Dendritic cell treated with granulocyte-macrophage colony-stimulating factor and Interleukin-4, amounts not matched to agents 40 ng/mL and 50 ng/mL, for 4 days (primary cell): ENCODE measurements at regions not wholly inside any gene's neighbourhood (a gene's known extent, or its start where the extent isn't known, plus 50 kb on each side); places are given as distances from the start of the nearest gene placed in this dataset.
"Not testable (repeated sequence)": the region's sequence is repeated elsewhere in the genome, so short reads cannot be mapped to it uniquely, and the experiment has no call there.

Experiments used
- H3K27ac Mint-ChIP-seq: one replicate; pipeline ENCODE4 v1.8.0; 2022; ENCODE audit warnings: mild to moderate bottlenecking, mixed read lengths
- H3K27me3 Mint-ChIP-seq: one replicate; pipeline ENCODE4 v1.8.0; 2022; ENCODE audit warnings: mild to moderate bottlenecking, mixed read lengths
- H3K36me3 Mint-ChIP-seq: one replicate; pipeline ENCODE4 v1.8.0; 2022; ENCODE audit warnings: low read depth, mixed read lengths
- H3K4me1 Mint-ChIP-seq: one replicate; pipeline ENCODE4 v1.8.0; 2022; ENCODE audit warnings: low read depth, mixed read lengths
- H3K4me3 Mint-ChIP-seq: one replicate; pipeline ENCODE4 v1.8.0; 2022; ENCODE audit warnings: mild to moderate bottlenecking, moderate library complexity, mixed read lengths
- H3K9me3 Mint-ChIP-seq: one replicate; pipeline ENCODE4 v1.8.0; 2022; ENCODE audit warnings: mixed read lengths
- intact Hi-C: fragments of 100-400 bp; cut with micrococcal nuclease; formaldehyde crosslinking; loops from one replicate; pipeline ENCODE4 v1.15.0; 2022

DNA sequence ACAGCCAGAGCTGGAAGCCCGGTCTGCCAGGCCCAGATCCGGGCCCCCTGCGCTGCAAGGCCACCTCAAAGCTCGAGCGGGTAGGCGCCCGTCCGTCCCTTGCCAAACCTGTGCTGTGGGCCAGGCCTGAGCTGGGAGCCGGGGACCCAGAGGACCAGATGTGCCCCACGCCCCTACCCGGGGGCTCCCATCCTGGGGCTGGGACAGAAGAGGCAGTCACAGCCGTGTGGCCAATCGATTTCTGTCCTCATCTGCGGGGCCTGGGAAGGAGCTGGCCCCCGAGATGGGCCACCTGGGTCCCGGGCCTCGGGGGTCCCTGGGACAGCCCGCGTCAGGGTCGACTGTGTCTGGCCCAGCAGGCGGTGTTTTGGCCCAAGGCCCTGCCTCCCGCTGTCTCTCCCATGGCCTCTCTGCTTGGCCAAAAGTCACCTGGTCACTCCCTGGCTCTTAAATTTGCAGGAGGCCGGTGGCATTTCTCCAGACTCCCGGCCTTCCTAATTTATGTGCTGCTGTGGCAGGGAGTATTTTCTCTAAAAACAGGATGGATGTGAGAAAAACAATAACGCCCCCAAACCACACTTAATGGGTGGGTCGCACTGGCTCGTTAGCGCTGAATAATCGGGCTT lies 63.8 kb downstream of the UNCX start:
- Mint-ChIP-seq H3K4me1 (no peaks in the 10 kb centered on the region), H3K9me3 (no peaks in the 10 kb centered on the region), H3K27ac (no peak overlapping the region), H3K27me3 (peaks cover 35% of the 10 kb centered on the region), H3K4me3 (no peak overlapping the region), H3K36me3 (no peaks in the 10 kb centered on the region)
- intact Hi-C loops = no loop called here

DNA sequence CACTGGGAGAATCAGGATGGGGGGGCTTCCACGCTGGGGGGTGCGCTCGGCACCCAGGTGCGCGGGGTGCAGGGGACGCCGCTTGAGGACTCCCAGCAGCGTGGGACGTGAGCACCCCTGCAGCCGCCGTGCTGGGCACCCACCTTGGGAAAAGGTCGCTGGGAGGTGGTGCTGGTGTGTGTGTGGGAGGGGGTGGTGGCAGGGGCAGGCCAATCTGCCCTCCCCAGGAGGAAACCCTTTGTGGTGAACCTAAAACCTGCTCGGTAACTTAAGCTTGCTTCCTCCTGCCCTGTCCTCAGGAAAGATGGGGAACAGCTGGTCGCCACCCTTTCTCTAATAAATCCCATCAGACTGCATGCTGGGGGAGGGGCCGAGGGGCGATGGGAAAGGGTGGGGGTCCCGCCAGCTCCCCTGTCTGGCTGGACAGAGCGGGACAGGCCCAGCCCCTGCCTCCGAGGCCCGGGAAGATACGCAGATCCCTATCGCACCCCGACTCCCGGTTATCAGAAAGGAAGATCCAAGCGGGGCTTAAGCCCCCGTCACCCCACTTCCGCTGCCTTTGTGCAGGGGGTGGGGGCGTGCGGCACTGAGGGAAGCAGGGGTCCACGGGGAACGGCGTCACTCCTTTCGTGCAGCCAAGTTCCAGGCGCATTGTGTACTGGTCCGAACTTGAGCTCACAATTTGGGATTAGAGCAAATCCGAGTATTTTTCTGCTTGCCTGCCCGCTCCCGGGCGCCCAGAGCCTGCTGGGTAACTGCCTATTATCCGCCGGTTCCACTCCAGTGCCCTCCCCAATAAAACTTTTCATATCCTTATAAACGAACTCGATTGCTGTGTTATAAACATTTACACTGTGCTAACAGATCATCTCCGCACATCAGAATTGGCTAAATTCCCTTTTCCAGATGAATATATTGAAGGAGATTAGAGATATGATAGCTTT lies 64.6 kb downstream of the UNCX start:
- Mint-ChIP-seq H3K4me3 (no peak overlapping the region), H3K36me3 (no peaks in the 10 kb centered on the region), H3K27ac (no peak overlapping the region), H3K4me1 (no peaks in the 10 kb centered on the region), H3K9me3 (no peaks in the 10 kb centered on the region), H3K27me3 (peaks cover 33% of the 10 kb centered on the region)
- intact Hi-C loops = no loop called here

DNA sequence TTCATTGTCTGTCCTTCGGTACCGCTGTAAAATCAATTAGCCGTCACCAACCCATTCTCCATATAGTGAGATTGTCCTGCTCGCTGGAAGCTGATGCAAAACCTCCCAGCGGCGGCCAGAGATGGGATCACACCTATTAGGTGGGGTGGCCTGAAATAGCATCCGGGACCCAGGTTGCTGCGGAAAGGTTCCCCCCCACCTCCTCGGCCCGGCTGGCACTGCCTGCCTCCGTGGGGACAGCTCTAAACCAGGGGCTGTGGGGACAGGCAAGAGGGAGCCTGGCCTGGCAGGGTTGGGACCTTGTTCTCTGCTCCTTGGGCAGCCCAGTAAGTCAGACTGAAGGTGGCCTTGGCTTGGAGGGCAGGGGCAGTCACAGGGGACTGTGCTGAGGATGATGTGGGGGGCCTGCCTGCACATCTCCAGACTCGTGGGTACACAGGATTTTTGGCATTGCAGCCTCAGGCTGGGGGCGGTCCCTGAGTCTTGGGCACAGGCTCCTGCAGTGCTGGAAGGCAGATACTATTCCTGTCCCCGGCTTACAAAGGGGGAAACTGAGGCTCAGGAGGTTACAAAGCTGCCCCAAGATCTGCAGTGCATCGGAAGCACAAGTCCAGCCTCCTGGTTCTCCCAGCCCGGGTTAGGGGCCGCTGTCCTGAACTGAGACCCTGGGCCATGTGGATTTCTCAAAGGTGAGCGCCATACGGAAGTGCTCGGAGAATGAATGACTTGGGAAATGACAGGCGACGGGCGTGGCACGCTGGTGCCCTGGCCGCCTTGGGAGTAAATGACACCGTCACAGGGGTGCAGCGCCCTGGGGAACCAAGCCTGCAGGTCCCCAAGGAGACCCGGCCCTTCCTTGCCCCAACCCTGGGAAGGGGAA lies 65.6 kb downstream of the UNCX start:
- Mint-ChIP-seq H3K27me3 (peaks cover 30% of the 10 kb centered on the region), H3K27ac (no peak overlapping the region), H3K4me1 (no peaks in the 10 kb centered on the region), H3K36me3 (no peaks in the 10 kb centered on the region), H3K9me3 (no peaks in the 10 kb centered on the region), H3K4me3 (no peak overlapping the region)
- intact Hi-C loops = no loop called here

DNA sequence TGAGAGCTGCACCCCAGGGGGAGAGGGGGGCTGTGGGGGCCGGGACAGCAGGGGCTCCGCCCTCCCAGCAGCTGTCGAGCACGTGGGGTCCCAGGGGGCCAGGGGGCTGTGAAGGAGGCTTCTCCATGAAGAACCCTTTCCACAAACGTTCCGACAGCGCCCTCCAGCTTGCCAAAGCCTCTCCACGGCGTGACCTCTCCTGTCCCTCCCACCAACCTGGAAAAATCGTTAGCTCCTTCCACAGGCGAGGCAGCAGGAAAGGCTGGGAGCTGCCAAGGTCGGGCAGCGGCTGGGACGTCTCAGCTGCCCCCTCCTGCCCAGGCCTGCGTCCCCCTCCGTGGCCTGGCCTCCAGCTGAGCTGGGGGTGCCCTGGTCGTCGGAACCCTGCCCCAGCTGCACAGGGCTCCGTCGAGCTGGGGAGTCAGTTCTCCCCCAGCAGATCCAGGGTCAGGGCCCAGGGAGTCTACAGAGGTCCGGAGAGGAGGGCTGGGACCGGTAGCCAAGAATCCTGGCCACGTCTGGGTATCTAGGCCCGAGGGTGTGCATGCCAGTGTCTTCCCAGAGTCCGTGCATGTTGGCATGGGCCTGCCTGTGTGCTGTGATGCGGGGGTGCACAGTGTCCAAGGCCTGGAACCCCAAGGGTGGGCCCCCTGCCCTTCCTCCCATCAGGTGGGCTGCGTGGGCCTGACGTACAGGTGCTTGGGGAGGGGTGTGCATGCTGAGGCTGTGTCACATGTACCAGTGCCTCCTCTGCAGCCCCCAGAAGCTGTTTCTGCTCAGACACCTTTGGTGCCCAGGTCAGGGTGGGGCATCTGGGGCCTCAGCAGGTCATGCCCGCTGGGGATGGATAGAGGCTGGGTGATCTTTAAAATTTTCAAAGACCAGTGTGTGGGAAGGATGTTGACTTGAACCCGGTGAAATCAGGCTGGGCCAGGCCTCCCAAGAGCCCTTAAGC lies 66.5 kb downstream of the UNCX start:
- intact Hi-C loops = no loop called here
- peaks cover 30% of the 10 kb centered on the region for H3K27me3 Mint-ChIP-seq
- H3K4me3 Mint-ChIP-seq = no peak overlapping the region
- H3K27ac Mint-ChIP-seq = no peak overlapping the region
- no peaks in the 10 kb centered on the region for H3K36me3 Mint-ChIP-seq
- no peaks in the 10 kb centered on the region for H3K9me3 Mint-ChIP-seq
- no peaks in the 10 kb centered on the region for H3K4me1 Mint-ChIP-seq

DNA sequence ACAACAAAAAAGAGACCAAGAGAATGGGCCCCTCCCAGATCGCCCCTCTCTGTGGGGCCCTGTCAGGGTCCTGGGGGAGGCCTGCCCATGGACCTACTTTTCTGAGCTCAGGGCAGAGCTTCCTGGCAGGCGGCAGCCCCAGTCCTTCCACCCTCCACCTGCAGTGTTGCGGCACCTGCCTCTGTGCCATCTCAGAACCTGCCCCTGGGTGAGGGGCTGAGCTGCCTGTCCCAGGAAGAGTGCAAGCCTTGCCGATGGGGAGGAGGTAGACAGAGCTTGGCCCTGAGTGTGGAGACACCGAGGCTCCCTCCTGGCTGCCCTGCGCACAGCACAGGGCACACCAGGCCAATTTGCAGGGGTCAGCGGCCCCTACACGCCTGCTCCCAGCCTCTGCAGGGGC lies 67.5 kb downstream of the UNCX start:
- H3K36me3 Mint-ChIP-seq = no peaks in the 10 kb centered on the region
- H3K4me1 Mint-ChIP-seq = no peaks in the 10 kb centered on the region
- H3K4me3 Mint-ChIP-seq = no peak overlapping the region
- no peak overlapping the region for H3K27ac Mint-ChIP-seq
- intact Hi-C loops = no loop called here
- peaks cover 30% of the 10 kb centered on the region for H3K27me3 Mint-ChIP-seq
- H3K9me3 Mint-ChIP-seq = no peaks in the 10 kb centered on the region

DNA sequence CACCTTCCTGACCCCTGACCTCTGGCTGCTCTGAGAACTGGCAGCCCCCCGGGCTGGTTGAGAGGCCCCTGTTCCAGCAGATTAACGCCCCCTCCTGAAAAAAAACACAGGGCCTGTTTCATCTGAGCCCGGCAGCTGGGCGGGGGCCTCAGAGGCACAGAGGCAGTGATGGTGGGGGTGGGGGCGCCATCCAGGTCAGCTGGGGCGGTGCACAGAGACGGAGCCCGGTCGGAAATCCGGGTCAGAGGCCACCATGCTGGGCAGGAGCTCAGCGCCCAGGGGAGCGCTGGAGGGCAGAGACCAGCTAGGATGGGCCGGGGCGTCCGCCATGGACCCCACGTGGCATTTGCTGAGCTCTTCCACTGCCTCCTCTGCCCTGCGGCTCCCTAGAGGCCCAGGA lies 68.0 kb downstream of the UNCX start:
- intact Hi-C loops = no loop called here
- Mint-ChIP-seq H3K4me3 (no peak overlapping the region), H3K9me3 (no peaks in the 10 kb centered on the region), H3K27ac (no peak overlapping the region), H3K27me3 (peaks cover 31% of the 10 kb centered on the region), H3K36me3 (no peaks in the 10 kb centered on the region), H3K4me1 (no peaks in the 10 kb centered on the region)

DNA sequence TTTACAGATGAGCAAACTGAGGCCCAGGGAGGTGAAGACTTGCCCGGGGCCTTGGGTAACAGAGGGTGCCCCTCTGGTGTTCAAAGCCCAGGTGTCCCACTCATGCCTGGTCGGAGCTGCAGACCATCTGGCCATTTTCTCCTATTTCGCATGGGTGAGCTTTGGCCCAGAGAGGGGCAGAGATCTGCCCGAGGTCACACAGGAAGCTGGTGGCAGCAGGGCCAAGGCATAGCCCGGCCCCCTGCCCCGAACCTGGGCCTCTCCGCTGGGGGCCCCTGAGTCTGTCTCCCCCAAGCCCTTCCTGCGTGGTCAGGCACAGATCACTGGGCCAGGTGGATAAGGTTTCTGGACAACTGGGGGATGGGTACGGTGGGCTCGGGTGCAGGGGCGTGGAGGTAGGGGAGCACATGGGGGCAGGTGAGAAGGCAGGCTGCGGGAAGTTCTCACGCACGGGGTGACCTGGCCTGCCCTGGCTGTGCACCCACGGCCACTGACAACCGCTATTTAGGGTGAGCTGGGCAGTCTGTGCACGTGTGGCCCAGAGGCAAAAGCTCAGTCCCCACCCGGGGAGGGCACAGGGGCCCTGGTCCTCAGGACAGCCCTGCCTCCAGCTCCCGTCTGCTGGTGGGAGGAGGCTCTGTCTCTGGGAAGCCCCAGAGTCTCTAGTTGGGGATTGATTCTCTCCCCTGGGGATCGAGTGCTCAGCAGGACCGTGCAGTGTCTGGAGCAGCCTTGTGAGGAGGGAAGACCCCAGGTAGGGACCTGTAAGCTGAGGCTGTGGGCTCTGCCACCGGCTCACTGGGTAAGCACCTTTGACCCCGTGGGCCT lies 68.6 kb downstream of the UNCX start:
- H3K9me3 Mint-ChIP-seq = no peaks in the 10 kb centered on the region
- H3K4me3 Mint-ChIP-seq = no peak overlapping the region
- no peak overlapping the region for H3K27ac Mint-ChIP-seq
- H3K36me3 Mint-ChIP-seq = no peaks in the 10 kb centered on the region
- intact Hi-C loops = no loop called here
- H3K4me1 Mint-ChIP-seq = no peaks in the 10 kb centered on the region
- H3K27me3 Mint-ChIP-seq = peaks cover 31% of the 10 kb centered on the region

DNA sequence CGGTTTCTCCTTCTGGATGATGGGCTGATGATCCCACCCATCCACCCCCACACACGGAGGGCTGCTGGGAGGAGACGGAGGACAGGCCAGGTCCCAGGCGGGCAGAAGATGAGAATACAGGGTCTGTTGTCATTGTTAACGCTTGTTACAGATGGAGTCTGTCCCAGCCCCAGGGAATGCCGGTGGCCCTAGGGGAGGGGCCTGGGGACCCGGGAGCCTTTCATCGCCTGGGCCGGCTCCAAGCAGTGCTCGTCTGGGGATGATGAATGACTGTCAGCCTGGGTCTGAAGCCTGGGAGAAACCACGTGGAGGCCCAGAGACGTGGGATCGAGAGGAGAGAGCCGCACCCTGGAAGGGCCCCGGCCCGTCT lies 69.2 kb downstream of the UNCX start:
- Mint-ChIP-seq H3K4me1 (no peaks in the 10 kb centered on the region), H3K27ac (no peak overlapping the region), H3K27me3 (peaks cover 27% of the 10 kb centered on the region), H3K4me3 (no peak overlapping the region), H3K36me3 (no peaks in the 10 kb centered on the region), H3K9me3 (no peaks in the 10 kb centered on the region)
- intact Hi-C loops = no loop called here

DNA sequence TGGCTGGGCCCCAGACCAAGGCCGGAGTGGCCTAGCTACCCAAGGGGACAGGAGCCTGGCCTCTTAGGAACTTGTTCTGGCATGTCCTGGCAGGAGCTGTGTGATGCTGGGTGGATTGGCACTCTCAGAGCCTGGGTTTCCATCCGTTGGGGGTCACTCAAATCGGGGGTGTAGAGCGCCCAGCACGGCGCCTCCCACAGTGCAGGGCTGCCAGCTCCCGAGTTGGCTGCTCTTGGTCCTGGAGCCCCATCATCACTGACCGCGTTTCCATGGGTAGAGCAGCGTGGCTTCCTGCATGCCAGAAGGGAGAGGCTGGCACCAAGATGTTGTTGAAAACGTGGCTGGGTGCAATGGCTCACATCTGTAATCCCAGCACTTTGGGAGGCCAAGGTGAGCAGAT lies 70.3 kb downstream of the UNCX start:
- no peak overlapping the region for H3K27ac Mint-ChIP-seq
- no peaks in the 10 kb centered on the region for H3K4me1 Mint-ChIP-seq
- no peaks in the 10 kb centered on the region for H3K36me3 Mint-ChIP-seq
- peaks cover 21% of the 10 kb centered on the region for H3K27me3 Mint-ChIP-seq
- H3K4me3 Mint-ChIP-seq = no peak overlapping the region
- intact Hi-C loops = no loop called here
- no peaks in the 10 kb centered on the region for H3K9me3 Mint-ChIP-seq

DNA sequence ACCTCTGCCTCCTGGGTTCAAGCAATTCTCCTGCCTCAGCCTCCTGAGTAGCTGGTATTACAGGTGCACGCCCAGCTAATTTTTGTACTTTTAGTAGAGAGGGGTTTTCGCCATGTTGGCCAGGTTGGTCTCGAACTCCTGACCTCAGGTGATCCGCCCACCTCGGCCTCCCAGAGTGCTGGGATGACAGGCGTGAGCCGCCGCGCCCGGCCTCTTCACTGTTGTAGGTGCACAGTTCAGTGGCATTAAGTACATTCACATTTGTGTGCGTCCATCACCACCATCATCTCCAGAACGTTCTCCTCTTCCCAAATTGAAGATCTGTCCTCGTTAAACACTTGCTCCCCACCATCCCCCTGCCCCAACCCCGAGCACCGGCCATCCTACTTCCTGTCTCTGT lies 71.3 kb downstream of the UNCX start:
- intact Hi-C loops, H3K27ac Mint-ChIP-seq, H3K4me1 Mint-ChIP-seq, H3K9me3 Mint-ChIP-seq, H3K36me3 Mint-ChIP-seq, H3K4me3 Mint-ChIP-seq: not testable (repeated sequence)
- peaks cover 14% of the 10 kb centered on the region for H3K27me3 Mint-ChIP-seq

DNA sequence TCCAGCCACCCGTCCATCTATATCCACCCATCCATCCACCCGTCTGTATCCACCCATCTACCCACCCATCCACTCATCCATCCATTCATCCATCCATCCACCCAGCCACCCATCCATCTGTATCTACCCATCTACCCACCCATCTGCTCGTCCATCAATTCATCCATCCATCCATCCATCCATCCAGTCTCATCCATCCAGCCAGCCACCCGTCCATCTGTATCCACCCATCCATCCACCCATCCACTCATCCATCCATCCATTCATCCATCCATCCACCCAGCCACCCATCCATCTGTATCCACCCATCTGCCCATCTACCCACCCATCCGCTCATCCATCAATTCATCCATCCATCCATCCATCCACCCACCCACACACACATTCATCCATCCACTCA lies 73.2 kb downstream of the UNCX start:
- H3K27ac Mint-ChIP-seq = no peak overlapping the region
- no peaks in the 10 kb centered on the region for H3K9me3 Mint-ChIP-seq
- intact Hi-C loops = no loop called here
- H3K4me3 Mint-ChIP-seq = no peak overlapping the region
- H3K36me3 Mint-ChIP-seq = no peaks in the 10 kb centered on the region
- H3K4me1 Mint-ChIP-seq = no peaks in the 10 kb centered on the region
- peaks cover 14% of the 10 kb centered on the region for H3K27me3 Mint-ChIP-seq

DNA sequence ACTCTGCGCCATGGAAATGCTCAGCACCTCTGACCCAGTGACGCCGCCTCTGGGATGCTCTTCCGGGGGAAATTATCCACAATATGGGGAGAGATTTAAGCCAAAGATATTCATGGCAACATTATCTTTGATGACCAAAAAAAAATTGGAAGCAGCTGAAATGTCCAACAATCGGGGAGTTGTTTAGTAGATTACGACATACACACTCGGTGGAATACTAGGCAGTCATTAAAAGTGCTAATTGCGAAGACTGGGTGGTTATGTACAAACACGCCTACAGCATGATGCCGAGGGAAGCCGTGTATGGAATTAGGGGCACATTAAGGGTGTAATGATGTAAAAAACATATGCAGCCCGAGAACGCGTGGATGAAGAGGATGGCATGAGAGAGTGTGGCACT lies 75.2 kb downstream of the UNCX start:
- no peak overlapping the region for H3K27ac Mint-ChIP-seq
- H3K27me3 Mint-ChIP-seq = peaks cover 8% of the 10 kb centered on the region
- no peaks in the 10 kb centered on the region for H3K9me3 Mint-ChIP-seq
- intact Hi-C loops = no loop called here
- H3K36me3 Mint-ChIP-seq = no peaks in the 10 kb centered on the region
- no peaks in the 10 kb centered on the region for H3K4me1 Mint-ChIP-seq
- no peak overlapping the region for H3K4me3 Mint-ChIP-seq

DNA sequence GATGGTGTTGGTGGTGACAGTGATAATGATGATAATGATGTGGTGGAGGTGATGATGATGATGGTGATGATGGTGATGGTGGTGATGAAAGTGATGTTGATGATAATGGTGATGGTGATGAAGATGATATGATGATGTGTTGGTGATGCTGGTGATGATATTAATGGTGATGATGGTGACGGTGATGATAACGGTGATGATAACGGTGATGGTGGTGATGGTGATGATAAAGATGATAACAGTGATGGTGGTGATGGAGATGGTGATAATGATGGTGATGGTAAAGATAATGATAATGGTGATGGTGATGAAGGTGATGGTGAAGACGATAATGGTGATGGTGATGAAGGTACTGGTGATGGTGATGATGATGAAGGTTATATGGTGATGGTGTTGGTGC lies 76.6 kb downstream of the UNCX start:
- Mint-ChIP-seq H3K9me3 (no peaks in the 10 kb centered on the region), H3K27ac (no peak overlapping the region), H3K4me3 (no peak overlapping the region), H3K4me1 (no peaks in the 10 kb centered on the region), H3K27me3 (peaks cover 4% of the 10 kb centered on the region), H3K36me3 (no peaks in the 10 kb centered on the region)
- intact Hi-C loops = no loop called here
